ENCODE measurements at regions not wholly inside any gene's neighbourhood (a gene's known extent, or its start where the extent isn't known, plus 50 kb on each side); places are given as distances from the start of the nearest gene placed in this dataset.

- no peaks in the 10 kb centered on the region for H3K36me3 ChIP-seq (ENCODE audit: control insufficient read depth, insufficient read depth, low read length)
- no peak for DNase-seq (ENCODE audit: low read depth)
- no peaks in the 10 kb centered on the region for H3K27me3 ChIP-seq (ENCODE audit: control insufficient read depth, insufficient read depth, low read length)
- TF ChIP-seq CTCF (IDR thresholded peaks at IDR 0.05; ENCODE audit: insufficient read depth, low read length, poor library complexity, severe bottlenecking), result no peak
- H3K4me3 ChIP-seq (ENCODE audit: low read depth, low read length), result no peak overlapping the region
Measured at GRCh38 chrX:28349888-28350287, 237.4 kb upstream of the IL1RAPL1 start.

- no peaks in the 10 kb centered on the region for H3K27me3 ChIP-seq (ENCODE audit: control insufficient read depth, insufficient read depth, low read length)
Measured at GRCh38 chrX:28347476-28347875, 239.8 kb upstream of the IL1RAPL1 start.

GRCh38 chrX:28329156-28329555 lies 258.1 kb upstream of the IL1RAPL1 start:
- H3K36me3 ChIP-seq (ENCODE audit: control insufficient read depth, insufficient read depth, low read length), result no peaks in the 10 kb centered on the region
- TF ChIP-seq CTCF (IDR thresholded peaks at IDR 0.05; ENCODE audit: insufficient read depth, low read length, poor library complexity, severe bottlenecking), result no peak
- no peaks in the 10 kb centered on the region for H3K27me3 ChIP-seq (ENCODE audit: control insufficient read depth, insufficient read depth, low read length)
- DNase-seq (ENCODE audit: low read depth), result no peak
- H3K4me3 ChIP-seq (ENCODE audit: low read depth, low read length), result no peak overlapping the region

More at GRCh38 chrX:28347476-28347875, 239.8 kb upstream of the IL1RAPL1 start:
- no peak for TF ChIP-seq CTCF (IDR thresholded peaks at IDR 0.05; ENCODE audit: insufficient read depth, low read length, poor library complexity, severe bottlenecking)
- Histone ChIP-seq H3K4me3 (ENCODE audit: low read depth, low read length) (no peak overlapping the region), H3K36me3 (ENCODE audit: control insufficient read depth, insufficient read depth, low read length) (no peaks in the 10 kb centered on the region)
- no peak for DNase-seq (ENCODE audit: low read depth)

GRCh38 chrX:28324321-28324721 lies 262.9 kb upstream of the IL1RAPL1 start:
- Histone ChIP-seq H3K4me3 (ENCODE audit: low read depth, low read length) (no peak overlapping the region), H3K36me3 (ENCODE audit: control insufficient read depth, insufficient read depth, low read length) (no peaks in the 10 kb centered on the region), H3K27me3 (ENCODE audit: control insufficient read depth, insufficient read depth, low read length) (no peaks in the 10 kb centered on the region)
- no peak for DNase-seq (ENCODE audit: low read depth)
- no peak for TF ChIP-seq CTCF (IDR thresholded peaks at IDR 0.05; ENCODE audit: insufficient read depth, low read length, poor library complexity, severe bottlenecking)

- no peak for TF ChIP-seq CTCF (IDR thresholded peaks at IDR 0.05; ENCODE audit: insufficient read depth, low read length, poor library complexity, severe bottlenecking)
- Histone ChIP-seq H3K36me3 (ENCODE audit: control insufficient read depth, insufficient read depth, low read length) (no peaks in the 10 kb centered on the region), H3K27me3 (ENCODE audit: control insufficient read depth, insufficient read depth, low read length) (no peaks in the 10 kb centered on the region), H3K4me3 (ENCODE audit: low read depth, low read length) (no peak overlapping the region)
- no peak for DNase-seq (ENCODE audit: low read depth)
Measured at GRCh38 chrX:28321286-28321685, 266.0 kb upstream of the IL1RAPL1 start.

GRCh38 chrX:28312965-28313364 lies 274.3 kb upstream of the IL1RAPL1 start:
- Histone ChIP-seq H3K27me3 (ENCODE audit: control insufficient read depth, insufficient read depth, low read length) (no peaks in the 10 kb centered on the region), H3K4me3 (ENCODE audit: low read depth, low read length) (no peak overlapping the region), H3K36me3 (ENCODE audit: control insufficient read depth, insufficient read depth, low read length) (no peaks in the 10 kb centered on the region)
- TF ChIP-seq CTCF (IDR thresholded peaks at IDR 0.05; ENCODE audit: insufficient read depth, low read length, poor library complexity, severe bottlenecking), result no peak
- DNase-seq (ENCODE audit: low read depth), result no peak

All from kidney epithelial cell (primary cell).